OCI-LY7 (cell line): ENCODE measurements at regions not wholly inside any gene's neighbourhood (a gene's known extent, or its start where the extent isn't known, plus 50 kb on each side); places are given as distances from the start of the nearest gene placed in this dataset.

Source experiments
- BruUV-seq: library from RNA; stranded (reverse); fragments of 400-500 nt; replicated peaks from 2 replicates; lab custom pipeline; 2021; lab: Mats Ljungman, UMichigan
- CTCF ChIA-PET: fragments of 300-600 bp; sonication (Branson Sonifier 250); formaldehyde crosslinking; loops from one replicate; lab custom pipeline; 2022; ENCODE audit warnings: antibody characterized with exemption; ENCODE audit not compliant: unreplicated experiment; lab: Charles Lee
- POLR2A ChIA-PET: fragments of 300-600 bp; sonication (Branson Sonifier 250); formaldehyde crosslinking; loops from one replicate; lab custom pipeline; 2022; ENCODE audit warnings: antibody characterized with exemption; lab: Charles Lee
- DNase-seq: peaks from one replicate; pipeline ENCODE4 v3.0.0-alpha.2; 2015; ENCODE audit warnings: low spot score
- H2AFZ ChIP-seq: fragments of 200-600 bp; sonication (generic), shearing (Covaris generic); 2 replicates; pipeline ENCODE4 v1.6.1; 2014; ENCODE audit warnings: mild to moderate bottlenecking, antibody characterized with exemption, low read length, moderate library complexity
- H3K27ac ChIP-seq: fragments of 200-600 bp; sonication (generic); 2 replicates; pipeline ENCODE4 v1.5.1; 2014; ENCODE audit warnings: mixed run types, low read depth, mild to moderate bottlenecking, moderate library complexity, low read length, inconsistent platforms; ENCODE audit not compliant: poor library complexity, severe bottlenecking
- H3K36me3 ChIP-seq: fragments of 200-600 bp; sonication (generic); 2 replicates; pipeline ENCODE4 v1.6.1; 2014; ENCODE audit warnings: mild to moderate bottlenecking, antibody characterized with exemption, low read length, moderate library complexity, mixed read lengths; ENCODE audit not compliant: insufficient read depth
- H3K4me1 ChIP-seq: fragments of 200-600 bp; sonication (generic); 2 replicates; pipeline ENCODE4 v1.5.1; 2014; ENCODE audit warnings: mild to moderate bottlenecking, low read length; ENCODE audit not compliant: insufficient read depth, poor library complexity, severe bottlenecking
- H3K4me2 ChIP-seq: fragments of 200-600 bp; sonication (generic); 2 replicates; pipeline ENCODE4 v1.6.1; 2014; ENCODE audit warnings: mild to moderate bottlenecking, low read length
- H3K4me3 ChIP-seq: fragments of 200-600 bp; sonication (generic); 2 replicates; pipeline ENCODE4 v1.5.1; 2014; ENCODE audit warnings: mild to moderate bottlenecking, low read depth, low read length; ENCODE audit not compliant: poor library complexity, severe bottlenecking
- H3K79me2 ChIP-seq: fragments of 200-600 bp; sonication (generic); 2 replicates; pipeline ENCODE4 v1.6.1; 2016; ENCODE audit warnings: low read depth, mild to moderate bottlenecking, low read length, moderate library complexity, mixed read lengths; ENCODE audit not compliant: insufficient read depth
- H3K9me2 ChIP-seq: fragments of 200-600 bp; sonication (generic); 2 replicates; pipeline ENCODE4 v1.6.1; 2016; ENCODE audit warnings: mild to moderate bottlenecking, low read length, mixed read lengths; ENCODE audit not compliant: insufficient read depth
- H3K9me3 ChIP-seq: fragments of 200-600 bp; sonication (generic); 2 replicates; pipeline ENCODE4 v1.6.1; 2014; ENCODE audit warnings: mild to moderate bottlenecking, mixed run types, low read length, mixed read lengths
- H4K20me1 ChIP-seq: fragments of 200-600 bp; sonication (generic); 2 replicates; pipeline ENCODE4 v1.6.1; 2014; ENCODE audit warnings: mild to moderate bottlenecking, antibody characterized with exemption, low read length, moderate library complexity, mixed read lengths; ENCODE audit not compliant: insufficient read depth
- CTCF ChIP-seq: fragments of 200-600 bp; sonication (generic); conservative IDR thresholded peaks from 2 replicates; pipeline ENCODE4 v1.5.1; 2014; ENCODE audit warnings: mild to moderate bottlenecking, antibody characterized with exemption, low read length, moderate library complexity, mixed read lengths
- EZH2phosphoT487 ChIP-seq: fragments of 200-600 bp; sonication (generic); IDR thresholded peaks from 2 replicates; pipeline ENCODE4 v1.6.1; 2018; ENCODE audit warnings: low read depth, borderline replicate concordance, mild to moderate bottlenecking, mixed run types, antibody characterized with exemption, low read length, moderate library complexity, mixed read lengths
- intact Hi-C: fragments of 100-400 bp; cut with micrococcal nuclease; formaldehyde crosslinking; loops from one replicate; pipeline ENCODE4 v1.10.0; 2022; ENCODE audit not compliant: unreplicated experiment

- Histone ChIP-seq H3K4me2 (no peak overlapping the region), H3K4me1 (no peaks in the 10 kb centered on the region), H3K4me3 (no peak overlapping the region), H3K9me3 (no peaks in the 10 kb centered on the region), H3K79me2 (no peaks in the 10 kb centered on the region), H2AFZ (no peak overlapping the region), H4K20me1 (no peaks in the 10 kb centered on the region), H3K36me3 (no peaks in the 10 kb centered on the region), H3K9me2 (no peaks in the 10 kb centered on the region), H3K27ac (no peak overlapping the region)
- ChIA-PET POLR2A (no interaction called here), CTCF (no interaction called here)
- intact Hi-C loops = no loop called here
- TF ChIP-seq CTCF (no peak), EZH2phosphoT487 (no peak)
- DNase-seq = no peak
- BruUV-seq = no TSS peak
Measured at GRCh38 chr10:4566011-4566410, 260.0 kb upstream of the AKR1E2 start.

- TF ChIP-seq CTCF = no peak
- TF ChIP-seq EZH2phosphoT487 = no peak
- H3K9me2 ChIP-seq = no peaks in the 10 kb centered on the region
- H2AFZ ChIP-seq = no peak overlapping the region
- ChIA-PET CTCF (no interaction called here), POLR2A (no interaction called here)
- intact Hi-C loops = no loop called here
- no peak overlapping the region for H3K27ac ChIP-seq
- no peaks in the 10 kb centered on the region for H3K4me1 ChIP-seq
- no peaks in the 10 kb centered on the region for H4K20me1 ChIP-seq
- DNase-seq = no peak
- BruUV-seq = no TSS peak
- no peak overlapping the region for H3K4me2 ChIP-seq
- no peaks in the 10 kb centered on the region for H3K9me3 ChIP-seq
- no peaks in the 10 kb centered on the region for H3K79me2 ChIP-seq
- H3K36me3 ChIP-seq = no peaks in the 10 kb centered on the region
- no peak overlapping the region for H3K4me3 ChIP-seq
Measured at GRCh38 chr10:4561296-4561695, 264.7 kb upstream of the AKR1E2 start.

GRCh38 chr10:4557469-4557868 lies 268.5 kb upstream of the AKR1E2 start:
- H3K79me2 ChIP-seq = no peaks in the 10 kb centered on the region
- no peak overlapping the region for H3K27ac ChIP-seq
- intact Hi-C loops = no loop called here
- no TSS peak for BruUV-seq
- CTCF ChIA-PET = no interaction called here
- no peaks in the 10 kb centered on the region for H3K9me3 ChIP-seq
- H4K20me1 ChIP-seq = no peaks in the 10 kb centered on the region
- DNase-seq = no peak
- no peaks in the 10 kb centered on the region for H3K9me2 ChIP-seq
- POLR2A ChIA-PET = no interaction called here
- TF ChIP-seq EZH2phosphoT487 = no peak
- TF ChIP-seq CTCF = no peak
- H3K4me3 ChIP-seq = no peak overlapping the region
- H2AFZ ChIP-seq = no peak overlapping the region
- no peak overlapping the region for H3K4me2 ChIP-seq
- H3K4me1 ChIP-seq = no peaks in the 10 kb centered on the region
- no peaks in the 10 kb centered on the region for H3K36me3 ChIP-seq
